Mesenchymal stem cell (in vitro differentiated cells and primary cell): ENCODE measurements at regions not wholly inside any gene's neighbourhood (a gene's known extent, or its start where the extent isn't known, plus 50 kb on each side); places are given as distances from the start of the nearest gene placed in this dataset.

ENCODE experiments used
- DNase-seq: peaks from one replicate; pipeline ENCODE4 v3.0.0-alpha.2; 2013
- H2AFZ ChIP-seq: one replicate; pipeline ENCODE4 v1.6.1; 2013; ENCODE audit warnings: low read depth, mild to moderate bottlenecking, control low read depth, inconsistent platforms, low read length, moderate library complexity
- H2AK5ac ChIP-seq: 2 replicates; pipeline ENCODE4 v1.6.1; 2013; ENCODE audit warnings: low read length, moderate library complexity, mild to moderate bottlenecking, inconsistent platforms; ENCODE audit not compliant: severe bottlenecking
- H2BK120ac ChIP-seq: one replicate; pipeline ENCODE4 v1.6.1; 2013; ENCODE audit warnings: low read depth, mild to moderate bottlenecking, inconsistent platforms, low read length, moderate library complexity
- H2BK12ac ChIP-seq, 2 experiments: one replicate each; pipeline ENCODE4 v1.6.1; 2013; ENCODE audit warnings: inconsistent platforms in 2 of 2, low read length in 2 of 2, mild to moderate bottlenecking in 2 of 2, moderate library complexity in 2 of 2, control low read depth in 1 of 2
- H2BK15ac ChIP-seq: one replicate; pipeline ENCODE4 v1.6.1; 2013; ENCODE audit warnings: mild to moderate bottlenecking, low read depth, inconsistent platforms; ENCODE audit not compliant: poor library complexity, severe bottlenecking
- H2BK5ac ChIP-seq: 2 replicates; pipeline ENCODE4 v1.6.1; 2013; ENCODE audit warnings: low read depth, mild to moderate bottlenecking, low read length, control low read depth, inconsistent platforms; ENCODE audit not compliant: poor library complexity, severe bottlenecking
- H3K14ac ChIP-seq, 2 experiments: one replicate each; pipeline ENCODE4 v1.6.1; 2013; ENCODE audit warnings: inconsistent platforms in 2 of 2, low read length in 2 of 2, control low read depth in 1 of 2, mild to moderate bottlenecking in 1 of 2, moderate library complexity in 1 of 2
- H3K18ac ChIP-seq, 2 experiments: one replicate each; pipeline ENCODE4 v1.6.1; 2013; ENCODE audit warnings: inconsistent platforms in 2 of 2, low read length in 2 of 2, control low read depth in 1 of 2, low read depth in 1 of 2, mild to moderate bottlenecking in 1 of 2
- H3K23ac ChIP-seq, 2 experiments: one replicate each; pipeline ENCODE4 v1.6.1; 2013; ENCODE audit warnings: inconsistent platforms in 2 of 2, low read length in 2 of 2, mild to moderate bottlenecking in 2 of 2, moderate library complexity in 2 of 2, control low read depth in 1 of 2
- H3K27ac ChIP-seq: 2 replicates; pipeline ENCODE4 v1.5.1; 2013; ENCODE audit warnings: mild to moderate bottlenecking, moderate library complexity, low read length, control low read depth, inconsistent platforms; ENCODE audit not compliant: poor library complexity, severe bottlenecking
- H3K27me3 ChIP-seq, 2 experiments: 2 replicates each; pipeline versions ENCODE4 v1.6.1 to v1.7.0; 2013; ENCODE audit warnings: low read length in 2 of 2, mild to moderate bottlenecking in 2 of 2, moderate library complexity in 2 of 2, control low read depth in 1 of 2, inconsistent platforms in 1 of 2; ENCODE audit not compliant: control insufficient read depth in 1 of 2, insufficient read depth in 1 of 2
- H3K36me3 ChIP-seq, 2 experiments: 2 replicates each; pipeline versions ENCODE4 v1.6.1 to v1.7.0; 2013; ENCODE audit warnings: low read length in 2 of 2, control low read depth in 1 of 2, inconsistent platforms in 1 of 2, low read depth in 1 of 2, mild to moderate bottlenecking in 1 of 2; ENCODE audit not compliant: insufficient read depth in 2 of 2, control insufficient read depth in 1 of 2
- H3K4ac ChIP-seq, 2 experiments: one replicate each; pipeline ENCODE4 v1.6.1; 2013; ENCODE audit warnings: inconsistent platforms in 2 of 2, low read length in 2 of 2, mild to moderate bottlenecking in 2 of 2, moderate library complexity in 2 of 2, control low read depth in 1 of 2, low read depth in 1 of 2
- H3K4me1 ChIP-seq: 2 replicates; pipeline ENCODE4 v1.6.1; 2013; ENCODE audit warnings: low read depth, low read length, control low read depth; ENCODE audit not compliant: control insufficient read depth, insufficient read depth
- H3K4me2 ChIP-seq: 2 replicates; pipeline ENCODE4 v1.6.1; 2013; ENCODE audit warnings: low read length, mild to moderate bottlenecking, inconsistent platforms; ENCODE audit not compliant: poor library complexity, severe bottlenecking
- H3K4me3 ChIP-seq, 2 experiments: 2 replicates each; pipeline versions ENCODE4 v1.5.1 to v1.7.0; 2013; ENCODE audit warnings: low read length in 2 of 2, mild to moderate bottlenecking in 2 of 2, control low read depth in 1 of 2, low read depth in 1 of 2; ENCODE audit not compliant: insufficient read depth in 1 of 2
- H3K79me1 ChIP-seq: replicated peaks from 2 replicates; pipeline ENCODE4 v1.6.1; 2013; ENCODE audit warnings: mild to moderate bottlenecking, control low read depth, low read length, inconsistent platforms; ENCODE audit not compliant: poor library complexity, severe bottlenecking
- H3K9ac ChIP-seq: 2 replicates; pipeline ENCODE4 v1.7.0; 2013; ENCODE audit warnings: mild to moderate bottlenecking, low read length, moderate library complexity
- H3K9me3 ChIP-seq: 2 replicates; pipeline ENCODE4 v1.7.0; 2013; ENCODE audit warnings: mild to moderate bottlenecking, low read length; ENCODE audit not compliant: control insufficient read depth
- H4K8ac ChIP-seq: one replicate; pipeline ENCODE4 v1.6.1; 2013; ENCODE audit warnings: inconsistent platforms, mild to moderate bottlenecking, low read length, moderate library complexity
- H4K91ac ChIP-seq: one replicate; pipeline ENCODE4 v1.6.1; 2013; ENCODE audit warnings: mild to moderate bottlenecking, low read length, inconsistent platforms
- WGBS: methylation state at CpG from one replicate; pipeline ENCODE4 v1.1.7; 2013; ENCODE audit warnings: mixed read lengths; 5-methylcytosine and 5-hydroxymethylcytosine counted together

- Histone ChIP-seq H2BK12ac (no peak overlapping the region), H4K91ac (no peak overlapping the region), H2BK15ac (no peak overlapping the region), H3K79me1 (no peaks in the 10 kb centered on the region), H3K4me1 (no peaks in the 10 kb centered on the region), H3K4me3 (no peak overlapping the region), H3K4me2 (no peak overlapping the region), H2AFZ (no peak overlapping the region), H3K36me3 (no peaks in the 10 kb centered on the region), H2BK120ac (no peak overlapping the region), H2BK5ac (no peak overlapping the region), H2AK5ac (no peak overlapping the region), H3K9ac (no peak overlapping the region), H3K14ac (no peak overlapping the region), H3K18ac (no peak overlapping the region), H3K4ac (no peak overlapping the region), H3K9me3 (peaks cover 14% of the 10 kb centered on the region), H3K23ac (no peak overlapping the region), H4K8ac (no peak overlapping the region), H3K27me3 (no peaks in the 10 kb centered on the region), H3K27ac (no peak overlapping the region)
- DNase-seq: peak; percentile 1
- 97% methylated on average over 2 of the region's 3 CpGs for WGBS
Measured at GRCh38 chr13:57918086-57918485, 286.5 kb downstream of the PCDH17 start.

GRCh38 chr13:57918913-57919312 is 287.4 kb downstream of the PCDH17 start:
- H2BK120ac ChIP-seq: no peak overlapping the region
- H3K4ac ChIP-seq: no peak overlapping the region
- no peaks in the 10 kb centered on the region for H3K4me1 ChIP-seq
- H2BK15ac ChIP-seq: no peak overlapping the region
- H3K14ac ChIP-seq: no peak overlapping the region
- no peak overlapping the region for H3K4me3 ChIP-seq
- no peak overlapping the region for H2BK12ac ChIP-seq
- no peak overlapping the region for H3K4me2 ChIP-seq
- H2AK5ac ChIP-seq: no peak overlapping the region
- no peaks in the 10 kb centered on the region for H3K27me3 ChIP-seq
- H3K9ac ChIP-seq: no peak overlapping the region
- no peaks in the 10 kb centered on the region for H3K79me1 ChIP-seq
- H3K23ac ChIP-seq: no peak overlapping the region
- H2AFZ ChIP-seq: no peak overlapping the region
- H3K18ac ChIP-seq: no peak overlapping the region
- 88% methylated on average over 2 of the region's 2 CpGs for WGBS
- H3K27ac ChIP-seq: no peak overlapping the region
- H3K9me3 ChIP-seq: peaks cover 11% of the 10 kb centered on the region
- no peak overlapping the region for H4K91ac ChIP-seq
- no peaks in the 10 kb centered on the region for H3K36me3 ChIP-seq
- no peak for DNase-seq
- H2BK5ac ChIP-seq: no peak overlapping the region
- H4K8ac ChIP-seq: no peak overlapping the region

- H3K27me3 ChIP-seq: no peaks in the 10 kb centered on the region
- H3K9ac ChIP-seq: no peak overlapping the region
- no peak overlapping the region for H3K4me3 ChIP-seq
- H3K4ac ChIP-seq: no peak overlapping the region
- H3K18ac ChIP-seq: no peak overlapping the region
- DNase-seq: peak; percentile 5
- no peak overlapping the region for H2AK5ac ChIP-seq
- H2BK15ac ChIP-seq: no peak overlapping the region
- H2BK5ac ChIP-seq: no peak overlapping the region
- H3K79me1 ChIP-seq: no peaks in the 10 kb centered on the region
- no peaks in the 10 kb centered on the region for H3K9me3 ChIP-seq
- WGBS: 82% methylated on average over 3 of the region's 3 CpGs
- no peak overlapping the region for H2BK12ac ChIP-seq
- no peak overlapping the region for H2AFZ ChIP-seq
- no peak overlapping the region for H4K91ac ChIP-seq
- H2BK120ac ChIP-seq: no peak overlapping the region
- H3K27ac ChIP-seq: no peak overlapping the region
- H3K36me3 ChIP-seq: no peaks in the 10 kb centered on the region
- H4K8ac ChIP-seq: no peak overlapping the region
- H3K4me2 ChIP-seq: no peak overlapping the region
- H3K14ac ChIP-seq: no peak overlapping the region
- H3K4me1 ChIP-seq: no peaks in the 10 kb centered on the region
- H3K23ac ChIP-seq: no peak overlapping the region
Measured at GRCh38 chr13:57925250-57925649, 293.7 kb downstream of the PCDH17 start.

DNA sequence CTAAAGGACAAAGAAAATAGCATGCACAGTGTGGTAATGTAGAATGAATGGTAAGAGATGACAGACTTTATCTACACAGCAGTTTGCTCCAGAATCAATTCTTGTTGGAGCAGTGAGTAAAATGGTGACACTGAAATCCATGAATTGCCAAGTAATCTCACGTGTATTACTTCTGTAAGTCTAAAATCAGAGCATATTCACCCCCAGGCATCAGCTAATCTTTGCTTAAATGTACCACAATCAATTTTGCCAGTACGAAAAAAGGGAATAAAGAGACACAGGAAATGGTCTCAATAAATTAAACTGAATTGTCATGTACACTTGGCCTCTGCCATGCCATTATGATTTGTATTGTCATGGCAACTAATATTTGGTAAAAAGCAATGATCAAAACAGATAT is 294.2 kb downstream of the PCDH17 start:
- Histone ChIP-seq H3K27me3 (no peaks in the 10 kb centered on the region), H3K27ac (no peak overlapping the region), H4K8ac (no peak overlapping the region), H2AK5ac (no peak overlapping the region), H2BK12ac (no peak overlapping the region), H3K14ac (no peak overlapping the region), H3K36me3 (no peaks in the 10 kb centered on the region), H3K18ac (no peak overlapping the region), H2AFZ (no peak overlapping the region), H3K9ac (no peak overlapping the region), H3K9me3 (no peaks in the 10 kb centered on the region), H3K4me1 (no peaks in the 10 kb centered on the region), H3K4me3 (no peak overlapping the region), H3K79me1 (no peaks in the 10 kb centered on the region), H3K23ac (no peak overlapping the region), H2BK5ac (no peak overlapping the region), H2BK15ac (no peak overlapping the region), H4K91ac (no peak overlapping the region), H2BK120ac (no peak overlapping the region), H3K4me2 (no peak overlapping the region), H3K4ac (no peak overlapping the region)
- no CpG with 5 or more reads among the region's 2 CpGs for WGBS
- DNase-seq: no peak
